Mucosa of descending colon (tissue), 3 donors: ENCODE measurements at regions not wholly inside any gene's neighbourhood (a gene's known extent, or its start where the extent isn't known, plus 50 kb on each side); places are given as distances from the start of the nearest gene placed in this dataset.
"Not testable (repeated sequence)": the region's sequence is repeated elsewhere in the genome, so short reads cannot be mapped to it uniquely, and the experiment has no call there.

Experiments
- ATAC-seq: fragments of 200-7000 bp; cut with Tn5 transposase; one replicate; pipeline ENCODE4 v1.9.1; 2020; ENCODE audit warnings: mild to moderate bottlenecking, moderate library complexity
- DNase-seq, 3 donors: peaks; one replicate each; pipeline ENCODE4 v3.0.0-alpha.2; 2020
- H3K36me3 ChIP-seq: fragments of 200-600 bp; one replicate; pipeline ENCODE4 v1.8.0; 2021; ENCODE audit warnings: low read depth, mild to moderate bottlenecking
- H3K4me1 ChIP-seq: fragments of 200-600 bp; one replicate; pipeline ENCODE4 v1.8.0; 2021; ENCODE audit warnings: low read depth, mild to moderate bottlenecking
- H3K4me3 ChIP-seq: fragments of 200-600 bp; one replicate; pipeline ENCODE4 v1.8.0; 2021; ENCODE audit warnings: mild to moderate bottlenecking
- H3K9me3 ChIP-seq: fragments of 200-600 bp; one replicate; pipeline ENCODE4 v1.8.0; 2021; ENCODE audit warnings: mild to moderate bottlenecking
- intact Hi-C, 2 donors: fragments of 100-400 bp; cut with DNase I in 1 of 2; cut with micrococcal nuclease in 1 of 2; formaldehyde crosslinking; loops; one replicate each; pipeline versions ENCODE4 v1.11.0 to v1.11.1; 2022; cut with DNase I, micrococcal nuclease
- TF ChIP-seq, protein P1 (sequence below): fragments of 200-600 bp; IDR thresholded peaks from one replicate; pipeline ENCODE4 v1.8.0; 2022; ENCODE audit warnings: antibody characterized with exemption, mild to moderate bottlenecking
- donor health status: DM: no; HTN: no; CAD: no; lungs with moderate emphysema.
- donor health status: DM: no; HTN: no; CAD: no.
- donor health status: DM: no; HTN: yes; CAD: no.

DNA sequence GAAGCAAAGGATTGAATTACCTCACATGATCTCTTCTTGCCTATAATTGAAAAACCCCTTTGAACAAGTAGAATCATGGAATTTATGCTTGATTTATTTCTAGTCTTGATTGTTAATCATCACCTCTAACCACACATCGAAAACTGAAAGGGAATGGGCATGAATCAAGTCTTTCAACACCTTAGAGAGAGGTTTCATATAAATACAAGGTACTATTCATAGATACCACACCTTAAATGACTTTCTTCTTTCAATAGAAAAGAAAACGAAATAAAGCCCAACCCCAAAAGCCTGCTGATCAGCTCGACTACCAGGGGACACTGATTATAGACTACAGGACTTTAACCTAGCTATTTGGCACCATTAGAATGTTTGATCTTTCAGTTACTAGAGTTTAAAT, 128.6 kb upstream of the PTPRZ1 start:
- DNase-seq = no peak
- intact Hi-C loops = no loop called here
- no peak overlapping the region for H3K4me3 ChIP-seq
- no peaks in the 10 kb centered on the region for H3K4me1 ChIP-seq
- TF ChIP-seq, protein P1, sequence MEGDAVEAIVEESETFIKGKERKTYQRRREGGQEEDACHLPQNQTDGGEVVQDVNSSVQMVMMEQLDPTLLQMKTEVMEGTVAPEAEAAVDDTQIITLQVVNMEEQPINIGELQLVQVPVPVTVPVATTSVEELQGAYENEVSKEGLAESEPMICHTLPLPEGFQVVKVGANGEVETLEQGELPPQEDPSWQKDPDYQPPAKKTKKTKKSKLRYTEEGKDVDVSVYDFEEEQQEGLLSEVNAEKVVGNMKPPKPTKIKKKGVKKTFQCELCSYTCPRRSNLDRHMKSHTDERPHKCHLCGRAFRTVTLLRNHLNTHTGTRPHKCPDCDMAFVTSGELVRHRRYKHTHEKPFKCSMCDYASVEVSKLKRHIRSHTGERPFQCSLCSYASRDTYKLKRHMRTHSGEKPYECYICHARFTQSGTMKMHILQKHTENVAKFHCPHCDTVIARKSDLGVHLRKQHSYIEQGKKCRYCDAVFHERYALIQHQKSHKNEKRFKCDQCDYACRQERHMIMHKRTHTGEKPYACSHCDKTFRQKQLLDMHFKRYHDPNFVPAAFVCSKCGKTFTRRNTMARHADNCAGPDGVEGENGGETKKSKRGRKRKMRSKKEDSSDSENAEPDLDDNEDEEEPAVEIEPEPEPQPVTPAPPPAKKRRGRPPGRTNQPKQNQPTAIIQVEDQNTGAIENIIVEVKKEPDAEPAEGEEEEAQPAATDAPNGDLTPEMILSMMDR = no peak
- no peaks in the 10 kb centered on the region for H3K36me3 ChIP-seq
- ATAC-seq = peak; percentile 35
- H3K9me3 ChIP-seq = no peaks in the 10 kb centered on the region

DNA sequence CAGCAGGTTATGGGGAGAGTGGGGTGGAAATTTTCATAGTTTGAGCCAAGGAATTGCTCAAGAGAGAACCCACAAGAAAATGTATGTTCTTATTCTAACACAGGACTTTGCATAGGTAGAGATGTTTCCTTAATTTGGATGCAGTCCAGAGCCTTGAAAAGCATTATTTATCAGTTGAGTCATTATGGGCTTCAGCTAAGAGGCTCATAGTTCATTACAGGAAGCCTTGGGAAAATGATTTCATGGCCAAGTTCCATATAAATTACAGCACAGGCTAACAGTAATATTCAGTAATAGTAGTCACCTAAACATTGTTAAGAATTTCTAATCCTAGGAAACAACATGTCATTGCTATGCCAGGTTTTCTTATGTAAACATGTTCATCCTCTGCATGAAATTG, 131.1 kb upstream of the PTPRZ1 start:
- H3K4me1 ChIP-seq = no peaks in the 10 kb centered on the region
- no peaks in the 10 kb centered on the region for H3K36me3 ChIP-seq
- intact Hi-C loops = no loop called here
- no peaks in the 10 kb centered on the region for H3K9me3 ChIP-seq
- ATAC-seq (no peak), DNase-seq (no peak)
- TF ChIP-seq, protein P1 = no peak
- no peak overlapping the region for H3K4me3 ChIP-seq

DNA sequence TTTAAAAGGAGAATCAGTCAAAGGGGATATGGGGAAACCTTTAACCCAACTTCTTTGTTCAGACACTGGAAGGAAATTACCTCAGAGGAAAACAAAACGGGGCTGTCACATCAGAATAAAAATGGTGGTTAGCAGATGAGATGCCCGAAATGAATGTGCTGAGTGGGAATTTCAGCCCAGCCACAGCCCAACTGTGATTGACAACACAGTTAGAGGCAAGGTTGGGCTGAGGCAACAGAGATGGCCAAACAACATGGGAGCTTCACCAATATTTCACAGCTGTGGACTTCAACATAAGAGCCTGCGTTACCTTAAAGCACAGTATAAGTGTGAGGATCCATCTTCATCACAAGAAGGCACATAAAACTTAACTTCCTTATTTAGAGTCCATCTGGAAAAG, 133.5 kb upstream of the PTPRZ1 start:
- H3K4me3 ChIP-seq = no peak overlapping the region
- H3K4me1 ChIP-seq = no peaks in the 10 kb centered on the region
- DNase-seq (no peak), ATAC-seq (no peak)
- H3K36me3 ChIP-seq = no peaks in the 10 kb centered on the region
- H3K9me3 ChIP-seq = no peaks in the 10 kb centered on the region
- TF ChIP-seq, protein P1 = no peak
- intact Hi-C loops = no loop called here

DNA sequence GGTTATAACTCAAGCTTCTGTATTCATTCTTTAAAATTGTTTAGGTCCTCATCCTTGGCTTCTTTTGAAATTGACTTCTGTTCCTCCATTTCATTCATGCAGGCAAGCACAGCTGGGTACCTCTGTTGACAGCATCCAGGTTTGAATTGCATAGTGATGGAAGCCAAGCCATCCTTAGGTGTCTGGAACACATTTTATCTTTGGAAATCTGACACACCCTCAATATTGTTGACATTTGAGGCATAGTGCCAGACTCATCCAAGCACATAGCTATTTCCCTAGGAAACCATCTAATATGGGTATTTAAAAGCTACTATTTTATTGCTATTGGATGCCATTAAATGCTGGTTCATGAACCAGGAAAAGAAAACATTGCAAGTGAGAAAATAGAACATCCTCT, 142.1 kb upstream of the PTPRZ1 start:
- Histone ChIP-seq H3K36me3 (no peaks in the 10 kb centered on the region), H3K4me3 (no peak overlapping the region), H3K9me3 (peaks cover 11% of the 10 kb centered on the region), H3K4me1 (no peaks in the 10 kb centered on the region)
- intact Hi-C loops = no loop called here
- ATAC-seq (peak; percentile 42), DNase-seq (peak in 1 of 3 donors; percentile 10)
- TF ChIP-seq, protein P1 = no peak

DNA sequence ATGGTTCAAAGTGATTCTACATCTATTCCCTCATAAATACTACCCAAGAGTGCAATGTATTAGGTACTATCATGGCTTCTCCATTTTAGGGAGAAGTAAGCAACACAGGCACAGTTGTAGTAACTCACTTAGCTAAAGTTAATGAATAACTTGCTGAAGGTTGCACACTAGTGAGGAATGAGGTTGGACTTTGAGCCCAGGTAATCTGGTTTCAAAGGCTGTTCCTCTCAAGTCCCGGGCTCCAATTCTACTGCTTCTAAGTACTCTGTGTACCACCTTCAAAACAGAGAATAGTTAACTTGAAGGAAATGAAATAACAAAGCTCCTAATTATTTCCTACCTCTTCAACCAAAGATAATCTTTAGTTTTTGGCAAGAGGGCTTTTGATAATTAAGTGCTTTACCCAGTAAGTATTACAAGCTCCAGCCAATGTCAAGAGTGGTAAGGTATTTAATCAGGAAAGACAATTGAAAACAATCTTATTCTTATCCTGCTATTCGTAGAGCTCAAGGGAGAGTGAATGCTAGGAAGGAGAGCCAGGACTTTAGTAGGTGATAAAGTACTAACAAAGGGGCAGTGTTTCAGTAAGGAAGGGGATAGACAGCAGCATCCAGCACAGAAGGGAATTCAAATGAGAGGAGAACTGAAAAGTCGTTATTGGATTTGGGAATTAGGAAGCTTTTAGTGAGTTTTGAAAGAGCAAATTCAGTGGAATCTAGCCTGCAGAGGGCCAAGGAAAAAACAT, 158.2 kb upstream of the PTPRZ1 start:
- peak in 1 of 3 donors; percentile 78 for DNase-seq
- TF ChIP-seq, protein P1 = no peak
- Histone ChIP-seq H3K9me3 (no peaks in the 10 kb centered on the region), H3K4me3 (no peak overlapping the region), H3K4me1 (peaks cover 9% of the 10 kb centered on the region), H3K36me3 (no peaks in the 10 kb centered on the region)
- ATAC-seq = peak; percentile 99
- intact Hi-C loops = no loop called here

DNA sequence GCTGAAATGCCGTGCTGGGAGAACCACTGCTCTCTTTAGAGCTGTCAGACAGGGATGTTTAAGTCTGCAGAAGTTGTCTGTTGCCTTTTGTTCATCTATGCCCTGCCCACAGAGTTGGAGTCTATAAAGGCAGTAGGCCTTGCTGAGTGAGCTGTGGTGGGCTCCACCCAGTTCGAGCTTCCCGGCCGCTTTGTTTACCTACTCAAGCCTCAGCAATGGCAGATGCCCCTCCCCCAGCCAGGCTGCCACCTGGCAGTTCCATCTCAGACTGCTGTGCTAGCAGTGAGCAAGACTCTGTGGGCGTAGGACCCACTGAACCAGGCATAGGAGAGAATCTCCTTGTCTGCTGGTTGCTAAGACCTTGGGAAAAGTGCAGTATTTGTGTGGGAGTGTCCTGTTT, 160.0 kb upstream of the PTPRZ1 start:
- intact Hi-C loops, H3K36me3 ChIP-seq, H3K4me3 ChIP-seq, H3K9me3 ChIP-seq, H3K4me1 ChIP-seq: not testable (repeated sequence)
- DNase-seq (peak; percentile 78 to 83 (median 82)), ATAC-seq (peak; percentile 57)
